GM23338 (cell line): ENCODE measurements at regions not wholly inside any gene's neighbourhood (a gene's known extent, or its start where the extent isn't known, plus 50 kb on each side); places are given as distances from the start of the nearest gene placed in this dataset.

ENCODE experiments used
- CTCF ChIP-seq, 2 experiments: fragments of 200-600 bp in 1 of 2; sonication (generic) in 1 of 2; conservative IDR thresholded peaks; 2 replicates each; pipeline versions ENCODE4 v1.5.1 to v1.6.1; 2016 to 2017; ENCODE audit warnings: antibody characterized with exemption in 2 of 2, low read depth in 2 of 2, mild to moderate bottlenecking in 2 of 2, moderate library complexity in 1 of 2
- EZH2 ChIP-seq: fragments of 200-600 bp; sonication (generic); IDR thresholded peaks from one replicate; pipeline ENCODE4 v1.8.0; 2017; ENCODE audit warnings: antibody characterized with exemption, mild to moderate bottlenecking, low read depth; ENCODE audit not compliant: unreplicated experiment
- EZH2phosphoT487 ChIP-seq: fragments of 200-600 bp; sonication (generic); IDR thresholded peaks from one replicate; pipeline ENCODE4 v1.8.1; 2018; ENCODE audit warnings: antibody characterized with exemption; ENCODE audit not compliant: unreplicated experiment
- POLR2AphosphoS5 ChIP-seq: IDR thresholded peaks from 2 replicates; pipeline ENCODE4 v1.6.1; 2016; ENCODE audit warnings: antibody characterized with exemption, low read depth
- REST ChIP-seq: IDR thresholded peaks from one replicate; pipeline ENCODE4 v1.6.1; 2018; ENCODE audit warnings: antibody characterized with exemption; ENCODE audit not compliant: unreplicated experiment

- TF ChIP-seq POLR2AphosphoS5 (no peak), REST (no peak), EZH2 (no peak), CTCF (conservative IDR thresholded peaks at IDR 0.05; ENCODE audit: low read depth in 2 of 2) (no peak), EZH2phosphoT487 (no peak)
These were observed 1310.9 kb upstream of the TMEFF2 start for GRCh38 chr2:193505620-193506019.
